GM18505 (cell line): ENCODE measurements at regions not wholly inside any gene's neighbourhood (a gene's known extent, or its start where the extent isn't known, plus 50 kb on each side); places are given as distances from the start of the nearest gene placed in this dataset.

Experiments
- ATAC-seq: cut with Tn5 transposase; IDR thresholded peaks from one replicate; pipeline ENCODE4 v1.9.1; 2021; ENCODE audit not compliant: unreplicated experiment
- POLR2A ChIP-seq: IDR thresholded peaks from 4 replicates; pipeline ENCODE4 v1.6.1; 2011; ENCODE audit warnings: borderline replicate concordance; ENCODE audit not compliant: insufficient read depth, insufficient read length; ENCODE audit errors: extremely low read depth

DNA sequence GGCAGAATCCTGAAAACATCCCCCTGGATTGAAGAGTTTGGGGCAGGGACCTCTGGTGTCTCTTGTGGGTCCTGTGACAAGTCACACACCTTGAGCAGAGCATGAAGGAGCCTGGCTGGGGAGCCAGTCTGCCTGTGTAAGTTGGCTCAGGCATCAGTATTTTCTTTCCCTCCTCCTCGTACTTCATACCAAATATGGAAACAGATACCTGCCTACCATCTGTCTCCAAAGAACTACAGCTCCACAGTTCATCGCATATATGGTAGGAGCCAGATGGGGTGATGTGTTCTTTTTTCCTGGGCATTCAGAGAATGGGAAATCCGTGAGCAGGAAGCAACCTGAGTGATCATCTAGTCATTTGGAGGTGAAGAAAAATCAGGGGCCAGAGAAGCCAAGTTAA lies 177.3 kb upstream of the RAD23B start:
- TF ChIP-seq POLR2A, result no peak
- ATAC-seq, result no peak

DNA sequence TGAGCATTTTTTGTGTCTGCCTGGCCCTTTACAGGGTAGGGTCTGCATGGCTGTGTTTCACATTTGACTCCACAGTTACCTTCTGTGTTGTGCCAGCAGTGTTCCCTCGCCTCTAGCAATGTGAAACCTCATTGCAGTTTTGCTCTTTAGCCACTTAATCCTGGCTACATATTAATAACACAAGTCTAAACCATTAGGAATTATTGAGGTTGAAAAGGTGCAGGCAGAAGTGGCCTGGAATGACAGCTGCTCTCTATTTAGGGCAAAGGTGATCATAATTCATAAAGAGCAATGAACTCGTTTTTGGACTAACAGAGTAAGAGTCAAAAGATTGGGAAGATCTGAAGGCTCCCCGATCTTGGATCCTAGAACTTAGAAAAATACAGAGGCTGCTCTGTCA lies 176.7 kb upstream of the RAD23B start:
- ATAC-seq, result no peak
- no peak for TF ChIP-seq POLR2A

DNA sequence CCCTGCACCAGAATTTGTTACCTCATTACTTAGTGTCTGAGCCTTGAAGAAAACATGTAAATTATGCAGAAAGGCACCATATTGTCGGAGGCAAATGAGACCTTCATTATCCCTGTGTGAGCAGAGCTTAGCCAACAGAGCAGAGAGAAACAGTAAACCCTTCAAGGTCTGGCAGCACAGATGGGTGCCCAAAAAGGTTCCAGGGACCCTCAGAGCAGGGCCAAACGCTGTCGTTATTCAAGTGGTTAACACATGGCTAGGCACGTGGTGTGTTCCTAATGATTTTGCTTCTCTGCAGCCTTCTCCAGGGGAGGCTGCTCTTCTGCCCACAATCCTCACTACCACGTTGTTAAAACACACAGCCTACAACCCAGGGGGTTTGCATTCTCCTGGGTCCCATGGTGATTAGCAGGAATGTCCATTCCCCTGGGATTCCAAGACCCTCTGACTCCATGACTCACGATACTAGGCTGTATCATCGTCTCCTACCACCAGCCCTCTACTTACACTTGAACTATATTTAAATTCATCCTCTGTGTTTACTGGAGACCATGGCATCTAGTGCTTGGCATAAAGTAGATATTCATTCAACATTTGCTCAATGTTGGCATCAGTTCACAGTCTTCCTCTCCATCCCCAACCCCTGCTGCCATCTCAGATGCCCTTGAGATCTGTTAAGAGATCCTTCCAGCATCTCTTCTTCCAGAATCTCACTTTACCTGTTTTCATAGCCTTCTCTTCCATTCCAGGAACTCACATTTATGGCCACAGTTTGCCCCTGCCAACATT lies 174.5 kb upstream of the RAD23B start:
- no peak for TF ChIP-seq POLR2A
- no peak for ATAC-seq

DNA sequence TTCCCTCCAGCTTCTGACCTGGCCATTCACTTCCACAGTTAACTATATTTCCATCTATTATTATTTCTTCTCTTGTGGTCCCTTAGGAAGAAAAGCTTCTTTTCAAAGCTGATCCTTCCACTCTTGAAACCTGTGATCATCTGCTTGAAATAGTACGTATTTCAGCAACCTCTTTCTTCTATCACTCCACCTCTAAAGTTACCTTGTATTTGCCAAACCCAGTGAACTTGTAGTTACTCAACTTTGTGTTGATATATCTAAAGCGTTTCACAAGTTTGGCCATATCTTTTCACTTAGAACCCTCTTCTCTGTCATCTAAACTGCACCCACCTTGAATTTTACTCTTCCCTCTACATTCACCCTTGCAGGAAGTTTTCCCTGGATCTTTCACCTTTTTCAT lies 173.8 kb upstream of the RAD23B start:
- TF ChIP-seq POLR2A, result no peak
- ATAC-seq, result no peak

DNA sequence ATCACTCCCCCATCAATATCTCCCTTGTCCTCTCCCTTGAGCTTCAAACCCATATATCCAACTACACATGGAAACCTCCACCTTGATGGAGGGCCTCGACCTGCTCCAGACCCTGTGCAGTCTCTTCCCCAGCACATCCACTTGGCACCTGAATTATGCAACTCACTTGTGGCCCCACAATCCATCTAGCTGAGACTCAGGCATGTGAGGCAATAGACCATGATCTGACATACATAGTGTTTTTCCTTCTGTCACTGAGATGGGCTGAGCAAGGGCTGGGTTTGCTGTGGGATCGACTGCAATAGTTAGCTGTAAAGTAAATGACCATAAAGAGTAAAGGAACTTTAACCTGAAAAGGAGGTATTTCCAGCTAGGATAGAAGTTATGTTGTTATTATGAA lies 172.9 kb upstream of the RAD23B start:
- no peak for ATAC-seq
- no peak for TF ChIP-seq POLR2A

DNA sequence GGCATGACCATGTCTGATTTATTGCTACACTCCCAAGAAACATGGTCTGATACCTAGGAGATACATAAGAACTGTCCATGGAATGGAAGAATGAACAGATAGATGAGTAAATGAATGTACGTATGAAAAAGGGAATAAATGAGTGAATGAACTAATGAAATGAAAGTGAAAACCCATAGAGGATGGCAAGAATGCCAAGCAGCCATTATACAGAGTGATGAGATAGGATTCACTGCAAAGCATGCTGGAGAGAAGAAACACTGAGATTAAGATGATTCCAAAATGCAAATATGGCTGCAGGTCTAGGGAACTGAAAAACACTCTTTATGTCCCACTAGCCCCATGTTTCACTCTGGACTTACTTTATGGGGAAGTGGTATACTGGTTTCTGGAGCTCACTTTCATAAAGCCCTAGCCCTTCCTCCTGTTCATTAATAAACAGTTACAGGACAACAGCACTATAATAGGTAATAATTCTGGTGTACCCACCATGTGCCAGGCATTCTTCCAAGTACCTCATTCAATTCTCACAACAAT lies 170.3 kb upstream of the RAD23B start:
- peak; percentile 90 for ATAC-seq
- no peak for TF ChIP-seq POLR2A

DNA sequence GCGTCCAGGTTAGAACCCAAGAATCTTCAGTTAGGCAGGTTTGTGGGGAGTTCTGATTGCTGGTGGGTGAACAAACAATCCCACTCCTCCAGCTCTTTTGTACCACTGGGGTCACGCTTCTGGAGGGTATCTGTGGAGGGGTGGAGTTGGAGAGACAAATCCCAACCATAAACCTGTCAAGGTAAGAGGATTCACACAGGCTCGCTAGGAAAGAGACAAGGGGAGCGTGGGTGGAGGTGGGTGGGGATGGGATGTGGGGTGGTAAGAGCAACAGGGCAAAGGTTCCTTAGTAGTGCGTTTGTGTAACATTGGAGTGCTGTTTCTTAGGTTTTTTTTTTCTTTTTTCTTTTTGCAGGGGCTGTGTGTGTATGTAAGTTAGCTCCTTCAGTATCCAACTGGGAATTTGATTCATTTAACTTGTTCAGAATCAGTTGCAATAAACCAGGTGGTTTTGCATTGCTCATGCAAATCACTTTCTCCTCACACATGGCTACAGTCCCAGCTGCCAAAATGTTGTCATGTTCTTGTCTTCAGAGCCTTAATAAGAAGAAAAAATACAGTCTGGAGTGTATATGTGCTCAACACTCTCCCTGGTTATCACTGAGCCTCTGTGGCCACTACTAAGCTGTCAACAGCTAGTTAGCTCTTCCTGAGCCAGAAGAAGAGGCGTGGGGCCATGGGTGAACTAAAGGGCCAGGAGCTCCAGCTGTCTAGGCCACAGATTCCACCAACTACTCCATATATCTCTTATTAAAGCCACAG lies 164.0 kb upstream of the RAD23B start:
- ATAC-seq, result no peak
- no peak for TF ChIP-seq POLR2A

DNA sequence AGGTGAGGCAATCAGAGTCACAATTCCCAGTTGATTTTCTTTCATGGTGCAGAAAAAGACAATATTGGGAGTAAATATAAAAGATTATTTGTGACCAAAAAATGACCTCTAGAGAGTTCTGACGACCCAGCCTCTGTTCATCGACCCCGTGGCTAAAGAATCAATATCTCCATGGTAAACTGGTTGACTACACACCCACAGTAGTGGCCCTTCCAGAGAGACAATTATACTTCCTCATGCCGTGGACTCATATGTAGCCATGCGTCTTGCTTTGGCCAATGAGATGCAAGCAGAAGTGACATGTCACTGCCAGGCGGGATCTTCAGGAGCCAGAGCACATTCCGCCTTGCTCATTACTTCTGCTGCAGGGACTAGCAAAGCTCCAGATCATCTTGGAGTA lies 163.3 kb upstream of the RAD23B start:
- ATAC-seq, result no peak
- TF ChIP-seq POLR2A, result no peak

DNA sequence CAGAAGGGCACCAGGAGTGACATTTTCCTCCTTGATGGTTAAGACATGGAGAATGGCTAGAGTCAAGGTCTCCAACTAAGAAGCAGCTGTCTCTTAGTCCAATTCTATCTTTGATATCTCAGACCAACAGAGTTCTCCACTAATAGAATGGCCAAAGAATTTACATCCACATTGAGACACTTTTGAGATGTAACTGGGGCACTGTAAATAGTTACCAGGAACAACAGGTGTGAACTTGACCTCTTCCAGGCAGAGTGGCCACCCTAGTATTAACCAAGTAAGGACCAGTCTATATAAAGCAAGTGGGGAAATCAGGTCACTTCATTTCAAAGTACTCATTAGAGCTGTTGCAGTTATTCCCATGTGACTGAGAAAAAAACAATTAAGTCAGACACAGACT lies 159.7 kb upstream of the RAD23B start:
- ATAC-seq, result no peak
- no peak for TF ChIP-seq POLR2A

DNA sequence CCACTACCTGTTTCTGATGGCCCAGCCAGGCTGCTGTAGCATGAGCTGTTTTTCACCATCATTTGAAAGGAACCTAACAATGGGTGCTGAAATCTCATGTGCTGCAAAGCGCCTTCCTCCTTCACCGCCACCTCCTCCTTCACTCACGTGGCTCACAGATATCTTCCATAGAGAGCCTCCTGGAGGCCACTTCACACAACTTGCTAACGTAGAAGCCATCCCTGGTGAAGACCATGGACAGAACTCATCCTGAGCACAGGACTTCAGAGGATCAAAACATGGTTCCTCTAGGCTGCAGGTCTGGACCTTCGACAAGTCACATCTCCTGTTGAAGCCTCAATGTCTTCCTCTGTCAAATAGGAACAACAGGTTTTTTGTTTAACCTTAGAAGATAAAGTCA lies 155.5 kb upstream of the RAD23B start:
- ATAC-seq, result no peak
- no peak for TF ChIP-seq POLR2A

DNA sequence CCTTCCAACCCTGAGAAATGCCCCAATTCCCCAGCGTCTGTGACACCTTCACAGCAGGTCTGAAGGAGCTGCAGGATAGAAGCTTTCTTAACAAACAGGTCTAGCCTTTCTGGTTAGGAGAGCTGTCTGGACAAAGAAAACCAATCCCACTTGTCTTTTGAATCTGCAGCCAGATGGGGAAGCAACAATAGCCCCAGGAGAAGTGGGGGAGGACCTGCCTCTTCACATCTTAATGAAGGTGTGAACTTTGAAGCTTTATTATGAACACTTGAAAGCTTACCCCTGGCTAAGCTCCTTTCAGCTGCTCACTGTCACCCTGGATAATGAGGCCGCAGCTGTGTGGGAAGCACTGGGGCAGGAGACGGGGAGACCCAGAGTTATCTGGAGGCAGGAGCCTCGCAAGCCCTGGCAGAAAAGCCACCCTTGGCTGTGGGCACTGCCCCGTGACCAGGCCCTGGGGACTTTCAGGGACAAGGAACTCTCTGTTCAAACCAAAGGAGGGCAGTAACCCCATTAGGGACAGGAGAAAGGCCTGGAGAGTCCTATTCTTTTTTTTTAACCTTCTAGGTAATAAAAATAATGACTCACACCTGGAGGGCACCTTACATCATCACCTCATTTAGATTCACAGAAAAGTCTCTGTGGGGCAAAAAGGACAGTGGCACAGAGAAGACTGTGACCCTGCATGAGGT lies 151.8 kb upstream of the RAD23B start:
- ATAC-seq, result no peak
- TF ChIP-seq POLR2A, result no peak

DNA sequence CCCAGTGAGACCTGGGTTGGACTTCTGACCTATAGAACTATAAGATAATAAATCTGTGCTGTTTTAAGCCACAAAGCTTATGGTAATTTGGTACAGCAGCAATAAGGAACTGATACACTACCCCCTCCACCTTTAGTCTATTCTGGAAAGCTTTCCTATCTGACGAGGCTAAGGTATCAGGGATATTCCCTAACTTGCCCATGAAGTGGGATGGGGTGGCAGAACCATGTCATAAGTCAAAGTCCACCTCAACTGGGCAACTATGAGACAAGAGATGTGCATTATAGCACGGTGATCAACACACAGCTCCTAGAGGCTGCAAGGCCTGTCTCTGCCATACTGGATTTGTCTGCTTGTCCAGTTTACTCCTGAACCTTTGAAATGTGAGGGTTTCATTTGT lies 146.8 kb upstream of the RAD23B start:
- ATAC-seq, result no peak
- TF ChIP-seq POLR2A, result no peak

DNA sequence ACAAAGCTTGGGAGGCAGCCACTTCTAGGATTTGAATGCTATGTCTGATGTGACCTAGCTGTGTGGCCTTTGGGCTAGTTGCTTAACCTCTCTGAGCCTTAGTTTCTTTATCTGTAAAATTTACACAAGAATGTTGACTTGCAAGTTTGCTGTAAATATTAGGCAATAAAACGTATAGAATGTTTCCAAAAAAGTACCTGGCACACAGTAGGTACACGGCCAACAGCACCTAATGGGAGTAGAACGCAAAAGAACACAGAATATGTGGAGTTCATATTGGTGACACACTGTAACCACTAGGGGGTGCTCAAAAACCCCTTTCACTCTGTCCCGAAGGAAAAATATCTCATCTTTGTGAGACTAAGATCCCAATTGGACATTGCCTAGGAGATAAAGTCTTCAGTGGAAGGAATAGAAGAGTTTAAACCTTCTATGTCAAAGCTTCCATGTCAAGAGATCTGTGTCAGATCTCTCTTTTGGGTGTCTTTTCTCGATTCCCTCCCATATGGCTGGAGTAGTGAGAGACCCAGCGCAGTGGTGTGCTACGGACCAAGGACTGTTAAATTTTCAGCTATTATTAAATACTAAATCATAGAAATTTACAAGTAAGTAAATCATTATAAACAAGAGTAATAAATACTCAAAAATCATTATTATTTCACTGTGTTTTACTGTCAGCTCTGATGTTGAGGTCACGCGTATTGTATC lies 145.4 kb upstream of the RAD23B start:
- TF ChIP-seq POLR2A, result no peak
- ATAC-seq, result no peak
